ENCODE measurements at regions not wholly inside any gene's neighbourhood (a gene's known extent, or its start where the extent isn't known, plus 50 kb on each side); places are given as distances from the start of the nearest gene placed in this dataset.
"Not testable (repeated sequence)": the region's sequence is repeated elsewhere in the genome, so short reads cannot be mapped to it uniquely, and the experiment has no call there.

DNA sequence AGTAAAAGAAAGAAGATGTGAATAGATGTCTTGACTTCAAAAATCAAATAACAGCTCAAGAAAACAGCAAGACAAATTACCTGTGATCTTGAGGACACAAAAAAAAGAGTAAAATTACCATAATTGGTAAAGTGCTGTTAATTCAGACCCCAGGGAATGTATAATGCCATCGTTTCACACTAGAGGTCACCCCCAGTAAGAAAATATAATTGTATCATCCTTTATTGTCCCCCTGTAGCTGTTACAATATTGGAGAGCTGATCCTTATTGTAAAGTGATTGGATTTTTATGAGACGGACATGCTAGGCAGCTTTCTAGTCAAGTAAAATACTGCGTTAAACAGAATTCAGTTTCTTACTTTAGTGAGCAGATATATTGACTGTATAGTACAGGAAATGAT is 377.0 kb downstream of the TLE1 start:
- Histone ChIP-seq H3K27me3 (ENCODE audit: control insufficient read depth, insufficient read depth, low read length) (no peaks in the 10 kb centered on the region), H3K4me3 (ENCODE audit: low read depth, low read length) (no peak overlapping the region), H3K36me3 (ENCODE audit: control insufficient read depth, insufficient read depth, low read length) (no peaks in the 10 kb centered on the region)
- no peak for DNase-seq (ENCODE audit: low read depth)
- TF ChIP-seq CTCF (IDR thresholded peaks at IDR 0.05; ENCODE audit: insufficient read depth, low read length, poor library complexity, severe bottlenecking), result no peak

- DNase-seq (ENCODE audit: low read depth), result no peak
- Histone ChIP-seq H3K4me3 (ENCODE audit: low read depth, low read length) (no peak overlapping the region), H3K36me3 (ENCODE audit: control insufficient read depth, insufficient read depth, low read length) (no peaks in the 10 kb centered on the region), H3K27me3 (ENCODE audit: control insufficient read depth, insufficient read depth, low read length) (no peaks in the 10 kb centered on the region)
- no peak for TF ChIP-seq CTCF (IDR thresholded peaks at IDR 0.05; ENCODE audit: insufficient read depth, low read length, poor library complexity, severe bottlenecking)
Observed at GRCh38 chr9:81308404-81308803, 380.9 kb downstream of the TLE1 start.

GRCh38 chr9:81307791-81308190 is 381.6 kb downstream of the TLE1 start:
- not testable (repeated sequence) for H3K27me3 ChIP-seq (ENCODE audit: control insufficient read depth, insufficient read depth, low read length); H3K36me3 ChIP-seq (ENCODE audit: control insufficient read depth, insufficient read depth, low read length); H3K4me3 ChIP-seq (ENCODE audit: low read depth, low read length); DNase-seq (ENCODE audit: low read depth)

DNA sequence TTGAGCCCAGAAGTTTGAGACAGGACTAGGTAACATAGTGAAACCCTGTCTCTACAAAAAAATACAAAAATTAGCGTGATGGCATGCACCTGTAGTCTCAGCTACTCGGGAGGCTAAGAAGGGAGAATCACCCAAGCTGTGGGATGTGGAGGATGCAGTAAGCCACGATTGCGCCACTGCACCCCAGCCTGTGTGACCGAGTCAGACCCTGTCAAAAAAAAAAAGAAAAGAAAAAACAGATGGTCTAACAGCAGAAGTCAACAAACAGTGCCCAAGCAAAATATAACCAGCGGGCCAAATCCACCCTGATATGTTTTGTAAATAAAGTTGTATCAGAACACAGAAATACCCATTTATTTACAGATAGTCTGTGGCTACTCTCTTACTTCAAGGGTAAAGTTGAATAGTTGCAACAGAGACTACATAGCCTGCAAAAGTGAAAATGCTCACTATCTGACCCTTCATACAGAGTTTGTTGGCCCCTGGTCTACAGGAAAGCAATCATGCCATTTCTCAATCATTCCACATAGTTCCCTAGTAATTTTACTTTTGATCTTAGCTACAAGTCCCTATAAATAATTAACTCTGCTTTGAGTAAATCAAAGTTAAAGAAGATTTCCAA is 383.7 kb downstream of the TLE1 start:
- Histone ChIP-seq H3K4me3 (ENCODE audit: low read depth, low read length) (no peak overlapping the region), H3K36me3 (ENCODE audit: control insufficient read depth, insufficient read depth, low read length) (no peaks in the 10 kb centered on the region), H3K27me3 (ENCODE audit: control insufficient read depth, insufficient read depth, low read length) (no peaks in the 10 kb centered on the region)
- no peak for TF ChIP-seq CTCF (IDR thresholded peaks at IDR 0.05; ENCODE audit: insufficient read depth, low read length, poor library complexity, severe bottlenecking)
- DNase-seq (ENCODE audit: low read depth), result no peak

GRCh38 chr9:81303658-81304057 is 385.7 kb downstream of the TLE1 start:
- TF ChIP-seq CTCF (IDR thresholded peaks at IDR 0.05; ENCODE audit: insufficient read depth, low read length, poor library complexity, severe bottlenecking), result no peak
- Histone ChIP-seq H3K36me3 (ENCODE audit: control insufficient read depth, insufficient read depth, low read length) (no peaks in the 10 kb centered on the region), H3K27me3 (ENCODE audit: control insufficient read depth, insufficient read depth, low read length) (no peaks in the 10 kb centered on the region), H3K4me3 (ENCODE audit: low read depth, low read length) (no peak overlapping the region)
- DNase-seq (ENCODE audit: low read depth), result no peak

DNA sequence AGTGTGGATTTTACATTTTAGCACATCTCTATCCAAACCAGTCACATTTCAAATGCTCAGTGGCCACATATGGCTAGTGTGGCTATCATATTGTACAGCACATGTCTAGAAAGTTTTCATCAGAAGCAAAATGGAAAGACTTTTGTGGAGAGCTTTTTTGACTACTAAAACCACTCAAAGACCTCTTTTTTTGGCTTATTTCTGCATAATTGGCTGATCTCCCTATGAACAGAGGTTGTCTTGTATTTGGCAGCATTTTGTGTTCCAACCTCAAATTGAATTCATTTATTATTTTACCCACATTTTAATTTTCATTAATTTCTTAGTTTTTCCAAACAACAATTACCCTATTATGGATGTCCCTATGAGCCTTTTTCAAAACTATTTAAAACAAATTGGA is 395.7 kb downstream of the TLE1 start:
- TF ChIP-seq CTCF (IDR thresholded peaks at IDR 0.05; ENCODE audit: insufficient read depth, low read length, poor library complexity, severe bottlenecking), result no peak
- no peak for DNase-seq (ENCODE audit: low read depth)
- H3K4me3 ChIP-seq (ENCODE audit: low read depth, low read length), result no peak overlapping the region
- H3K36me3 ChIP-seq (ENCODE audit: control insufficient read depth, insufficient read depth, low read length), result no peaks in the 10 kb centered on the region
- no peaks in the 10 kb centered on the region for H3K27me3 ChIP-seq (ENCODE audit: control insufficient read depth, insufficient read depth, low read length)

Measured in kidney epithelial cell (primary cell).